CD4-positive, alpha-beta T cell treated with Interferon alpha-2 for 1 hour (primary cell): ENCODE measurements at regions not wholly inside any gene's neighbourhood (a gene's known extent, or its start where the extent isn't known, plus 50 kb on each side); places are given as distances from the start of the nearest gene placed in this dataset.
"Not testable (repeated sequence)": the region's sequence is repeated elsewhere in the genome, so short reads cannot be mapped to it uniquely, and the experiment has no call there.

Experiments
- DNase-seq, 2 donors: peaks; one replicate each; pipeline ENCODE4 v3.0.0-alpha.2; 2020 to 2022

- no peak for DNase-seq
Measured at GRCh38 chr16:59459806-59460205, 725.7 kb upstream of the GOT2 start.

GRCh38 chr16:59455497-59455896, 721.4 kb upstream of the GOT2 start:
- DNase-seq = no peak

DNA sequence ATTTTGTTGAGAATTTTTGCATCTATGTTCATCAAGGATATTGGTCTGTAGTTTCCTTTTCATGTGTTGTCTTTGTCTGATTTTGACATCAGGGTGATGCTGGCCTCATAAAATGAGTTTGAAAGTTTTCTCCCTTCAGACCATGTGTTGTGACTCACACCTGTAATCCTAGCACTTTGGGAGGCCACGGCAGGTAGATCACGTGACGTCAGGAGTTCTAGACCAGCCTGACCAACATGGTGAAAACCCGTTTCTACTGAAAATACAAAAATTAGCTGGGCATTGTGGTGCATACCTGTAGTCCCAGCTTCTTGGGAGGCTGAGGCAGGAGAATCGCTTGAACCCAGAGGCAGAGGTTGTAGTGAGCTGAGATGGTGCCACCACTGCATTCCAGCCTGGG, 716.4 kb upstream of the GOT2 start:
- DNase-seq = not testable (repeated sequence)

GRCh38 chr16:59440502-59440901, 706.4 kb upstream of the GOT2 start:
- no peak for DNase-seq

DNA sequence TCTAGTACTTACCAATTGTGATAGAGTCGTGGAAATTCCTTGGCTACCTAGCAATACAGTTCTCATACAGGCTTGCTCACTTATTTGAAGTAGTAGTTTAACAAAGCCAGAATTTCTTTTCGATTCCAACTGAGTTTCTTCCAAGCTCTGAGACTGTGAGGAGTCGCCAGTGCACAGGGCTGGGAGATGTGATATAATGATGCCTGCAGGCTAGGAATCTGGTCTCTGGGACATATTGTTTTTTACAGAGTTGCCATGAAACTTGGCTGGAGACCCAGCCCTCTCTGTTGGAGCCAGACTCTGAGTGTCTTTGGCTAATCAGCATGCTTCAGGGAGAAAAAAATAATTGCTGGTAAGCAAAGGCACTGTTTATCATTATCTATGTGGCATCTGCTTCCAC, 698.8 kb upstream of the GOT2 start:
- no peak for DNase-seq

- no peak for DNase-seq
Measured at GRCh38 chr16:59432276-59432675, 698.2 kb upstream of the GOT2 start.

- DNase-seq = no peak
Measured at GRCh38 chr16:59424714-59425273, 690.7 kb upstream of the GOT2 start.

- no peak for DNase-seq
Measured at GRCh38 chr16:59411961-59412841, 678.1 kb upstream of the GOT2 start.

GRCh38 chr16:59410451-59410850, 676.3 kb upstream of the GOT2 start:
- DNase-seq = no peak

DNA sequence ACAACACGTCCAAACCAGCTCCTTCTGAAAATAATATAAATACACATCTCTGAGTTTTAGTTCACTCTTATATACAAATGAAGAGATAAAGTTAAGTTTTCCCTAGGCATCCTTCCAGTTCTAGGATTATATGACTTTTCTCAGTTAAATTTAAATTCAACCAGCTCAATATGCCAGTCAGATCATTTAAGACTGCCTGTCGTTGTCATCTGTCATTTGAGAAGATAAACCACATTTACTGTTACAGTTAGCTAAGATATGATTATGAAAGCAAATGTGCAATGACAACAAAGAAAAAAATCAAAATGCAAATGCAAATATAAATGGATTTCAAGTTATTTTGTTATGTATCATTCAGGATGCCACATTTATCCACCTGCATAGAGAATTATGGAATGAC, 671.7 kb upstream of the GOT2 start:
- no peak for DNase-seq

GRCh38 chr16:59404509-59404908, 670.4 kb upstream of the GOT2 start:
- no peak for DNase-seq

- DNase-seq = no peak
Measured at GRCh38 chr16:59400830-59401229, 666.7 kb upstream of the GOT2 start.

- DNase-seq = no peak
Measured at GRCh38 chr16:59397638-59398037, 663.5 kb upstream of the GOT2 start.

- no peak for DNase-seq
Measured at GRCh38 chr16:59394526-59394925, 660.4 kb upstream of the GOT2 start.

GRCh38 chr16:59392911-59393310, 658.8 kb upstream of the GOT2 start:
- DNase-seq = no peak

- no peak for DNase-seq
Measured at GRCh38 chr16:59391617-59392364, 657.7 kb upstream of the GOT2 start.

DNA sequence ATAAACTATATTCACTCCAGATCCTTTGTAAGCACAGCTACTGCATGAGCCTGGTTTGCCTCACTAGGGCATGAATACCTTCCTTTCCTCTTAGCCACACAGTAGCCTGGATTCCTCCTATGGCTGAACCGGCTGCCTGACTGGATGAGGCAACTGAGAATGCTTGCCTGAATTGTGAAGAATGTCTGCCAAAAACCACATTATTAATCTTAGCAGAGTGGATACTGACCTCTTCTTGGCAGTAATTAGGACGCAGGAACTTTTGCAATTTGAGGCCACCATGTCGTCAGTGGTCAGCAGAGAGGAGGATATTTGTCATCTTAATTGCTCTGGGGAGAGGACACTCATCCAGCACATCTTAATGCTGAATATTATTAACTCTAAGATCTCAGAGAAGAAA, 651.8 kb upstream of the GOT2 start:
- no peak for DNase-seq

GRCh38 chr16:59385491-59385890, 651.4 kb upstream of the GOT2 start:
- no peak for DNase-seq

DNA sequence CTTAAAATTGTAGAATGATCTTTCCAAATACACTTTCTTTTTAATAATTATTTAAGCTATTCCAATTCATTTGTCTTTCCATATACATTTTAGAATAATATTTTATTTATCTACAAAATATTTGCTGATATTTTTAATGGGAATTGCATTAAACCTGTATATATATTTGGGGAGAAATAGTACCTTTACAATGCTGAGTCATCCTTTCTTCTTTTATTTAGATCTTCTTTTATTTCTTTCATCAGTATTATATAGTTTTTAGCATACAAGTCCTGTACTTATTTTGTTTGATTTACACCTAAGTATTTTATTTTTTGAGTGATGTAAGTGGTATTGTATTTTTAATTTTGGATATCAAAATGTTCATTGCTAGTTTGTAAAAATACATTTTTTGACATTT, 639.5 kb upstream of the GOT2 start:
- no peak for DNase-seq

GRCh38 chr16:59370717-59371116, 636.6 kb upstream of the GOT2 start:
- DNase-seq = no peak

- no peak for DNase-seq
Measured at GRCh38 chr16:59369523-59369922, 635.4 kb upstream of the GOT2 start.

GRCh38 chr16:59368586-59368985, 634.5 kb upstream of the GOT2 start:
- no peak for DNase-seq

- no peak for DNase-seq
Measured at GRCh38 chr16:59356709-59357108, 622.6 kb upstream of the GOT2 start.

- no peak for DNase-seq
Measured at GRCh38 chr16:59356144-59356543, 622.0 kb upstream of the GOT2 start.
